Trophoblast cell (in vitro differentiated cells and primary cell): ENCODE measurements at regions not wholly inside any gene's neighbourhood (a gene's known extent, or its start where the extent isn't known, plus 50 kb on each side); places are given as distances from the start of the nearest gene placed in this dataset.

Source experiments
- DNase-seq, 2 donors: peaks; one replicate each; pipeline ENCODE4 v3.0.0-alpha.2; 2016
- H2AFZ ChIP-seq: 2 replicates; pipeline ENCODE4 v1.6.1; 2013; ENCODE audit warnings: low read length, moderate library complexity, mild to moderate bottlenecking; ENCODE audit not compliant: insufficient read depth, poor library complexity
- H2AK5ac ChIP-seq: 2 replicates; pipeline ENCODE4 v1.6.1; 2013; ENCODE audit warnings: mild to moderate bottlenecking, low read length
- H2BK120ac ChIP-seq: 2 replicates; pipeline ENCODE4 v1.6.1; 2013; ENCODE audit warnings: low read length, mild to moderate bottlenecking, moderate library complexity; ENCODE audit not compliant: insufficient read depth, poor library complexity
- H2BK12ac ChIP-seq: 2 replicates; pipeline ENCODE4 v1.6.1; 2013; ENCODE audit warnings: mild to moderate bottlenecking, low read length, moderate library complexity
- H2BK5ac ChIP-seq: 2 replicates; pipeline ENCODE4 v1.6.1; 2013; ENCODE audit warnings: low read length, low read depth, moderate library complexity, mild to moderate bottlenecking; ENCODE audit not compliant: poor library complexity
- H3K14ac ChIP-seq: 2 replicates; pipeline ENCODE4 v1.6.1; 2013; ENCODE audit warnings: mild to moderate bottlenecking, low read length
- H3K18ac ChIP-seq: 2 replicates; pipeline ENCODE4 v1.6.1; 2013; ENCODE audit warnings: mild to moderate bottlenecking, low read length
- H3K23ac ChIP-seq: 2 replicates; pipeline ENCODE4 v1.6.1; 2013; ENCODE audit warnings: low read length
- H3K27ac ChIP-seq: 2 replicates; pipeline ENCODE4 v1.5.1; 2013; ENCODE audit warnings: low read depth, mild to moderate bottlenecking, inconsistent platforms, low read length, moderate library complexity
- H3K27me3 ChIP-seq: 2 replicates; pipeline ENCODE4 v1.6.1; 2013; ENCODE audit warnings: inconsistent platforms, mild to moderate bottlenecking, low read length, moderate library complexity; ENCODE audit not compliant: insufficient read depth
- H3K36me3 ChIP-seq, 2 experiments: 1 replicate in 1 of 2; 2 replicates in 1 of 2; pipeline ENCODE4 v1.6.1; 2013; ENCODE audit warnings: low read length in 2 of 2, mild to moderate bottlenecking in 2 of 2, moderate library complexity in 1 of 2; ENCODE audit not compliant: insufficient read depth in 2 of 2, control insufficient read depth in 1 of 2
- H3K4ac ChIP-seq: 2 replicates; pipeline ENCODE4 v1.6.1; 2013; ENCODE audit warnings: low read depth, mild to moderate bottlenecking, low read length, moderate library complexity
- H3K4me1 ChIP-seq, 2 experiments: 1 replicate in 1 of 2; 2 replicates in 1 of 2; pipeline ENCODE4 v1.6.1; 2013; ENCODE audit warnings: low read length in 2 of 2, mild to moderate bottlenecking in 2 of 2, moderate library complexity in 1 of 2; ENCODE audit not compliant: insufficient read depth in 2 of 2, control insufficient read depth in 1 of 2
- H3K4me2 ChIP-seq: 2 replicates; pipeline ENCODE4 v1.6.1; 2013; ENCODE audit warnings: inconsistent platforms, mild to moderate bottlenecking, low read length, moderate library complexity
- H3K4me3 ChIP-seq: 2 replicates; pipeline ENCODE4 v1.5.1; 2013; ENCODE audit warnings: mild to moderate bottlenecking, low read depth, low read length, inconsistent platforms
- H3K79me1 ChIP-seq: one replicate; pipeline ENCODE4 v1.6.1; 2013; ENCODE audit warnings: low read length
- H3K79me2 ChIP-seq: 2 replicates; pipeline ENCODE4 v1.6.1; 2013; ENCODE audit warnings: low read length, mild to moderate bottlenecking; ENCODE audit not compliant: control insufficient read depth, insufficient read depth, poor library complexity
- H3K9ac ChIP-seq: 2 replicates; pipeline ENCODE4 v1.6.1; 2013; ENCODE audit warnings: mild to moderate bottlenecking, low read length
- H3K9me3 ChIP-seq: 2 replicates; pipeline ENCODE4 v1.6.1; 2013; ENCODE audit warnings: low read depth, mild to moderate bottlenecking, control low read depth, inconsistent platforms, low read length; ENCODE audit not compliant: insufficient read depth
- H4K12ac ChIP-seq: 2 replicates; pipeline ENCODE4 v1.6.1; 2013; ENCODE audit warnings: low read depth, mild to moderate bottlenecking, low read length, moderate library complexity
- H4K8ac ChIP-seq: 2 replicates; pipeline ENCODE4 v1.6.1; 2013; ENCODE audit warnings: low read depth, mild to moderate bottlenecking, low read length, moderate library complexity
- H4K91ac ChIP-seq: one replicate; pipeline ENCODE4 v1.6.1; 2013; ENCODE audit warnings: low read depth, mild to moderate bottlenecking, low read length, moderate library complexity
- WGBS: extraction: QIAGEN DNeasy Blood & Tissue Kit; methylation state at CpG from one replicate; pipeline ENCODE4 v1.1.7; 2013; ENCODE audit warnings: missing lambda C conversion rate; ENCODE audit not compliant: insufficient read length, insufficient coverage; ENCODE audit errors: extremely low coverage; 5-methylcytosine and 5-hydroxymethylcytosine counted together

DNA sequence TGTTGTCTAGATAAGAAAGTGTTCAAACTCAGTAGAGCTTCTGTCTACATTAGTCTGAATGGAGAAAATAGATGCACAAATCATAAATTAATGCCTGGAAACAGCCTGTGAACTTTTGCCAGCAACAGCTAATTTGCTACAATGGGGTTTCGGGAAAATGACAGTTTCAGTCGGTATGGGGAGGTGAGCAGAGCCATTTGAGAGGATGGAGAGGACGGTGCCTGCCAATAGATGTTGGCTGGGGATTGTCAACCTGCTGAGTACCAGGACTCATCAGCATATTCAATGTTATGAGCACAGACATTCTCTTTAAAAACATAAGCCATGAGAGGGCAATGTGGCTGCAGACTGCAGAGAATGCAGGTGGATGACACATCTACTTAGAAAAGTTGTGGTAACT is 230.3 kb upstream of the PCDH18 start:
- no peak overlapping the region for H3K4ac ChIP-seq
- no peak overlapping the region for H2BK120ac ChIP-seq
- H4K8ac ChIP-seq = no peak overlapping the region
- H3K36me3 ChIP-seq = no peaks in the 10 kb centered on the region
- no peak overlapping the region for H4K91ac ChIP-seq
- H2AFZ ChIP-seq = no peak overlapping the region
- no peaks in the 10 kb centered on the region for H3K9me3 ChIP-seq
- no peak overlapping the region for H3K14ac ChIP-seq
- no peak overlapping the region for H2AK5ac ChIP-seq
- no peak overlapping the region for H2BK12ac ChIP-seq
- no peaks in the 10 kb centered on the region for H3K4me1 ChIP-seq
- no peak overlapping the region for H3K18ac ChIP-seq
- no peak for DNase-seq
- H3K79me2 ChIP-seq = no peaks in the 10 kb centered on the region
- no peak overlapping the region for H3K23ac ChIP-seq
- no peak overlapping the region for H3K9ac ChIP-seq
- no peak overlapping the region for H3K27ac ChIP-seq
- no peak overlapping the region for H4K12ac ChIP-seq
- no peaks in the 10 kb centered on the region for H3K27me3 ChIP-seq
- H3K79me1 ChIP-seq = no peaks in the 10 kb centered on the region
- no peak overlapping the region for H3K4me3 ChIP-seq
- no peak overlapping the region for H2BK5ac ChIP-seq
- WGBS = no CpG with 5 or more reads among the region's 3 CpGs
- H3K4me2 ChIP-seq = no peak overlapping the region

DNA sequence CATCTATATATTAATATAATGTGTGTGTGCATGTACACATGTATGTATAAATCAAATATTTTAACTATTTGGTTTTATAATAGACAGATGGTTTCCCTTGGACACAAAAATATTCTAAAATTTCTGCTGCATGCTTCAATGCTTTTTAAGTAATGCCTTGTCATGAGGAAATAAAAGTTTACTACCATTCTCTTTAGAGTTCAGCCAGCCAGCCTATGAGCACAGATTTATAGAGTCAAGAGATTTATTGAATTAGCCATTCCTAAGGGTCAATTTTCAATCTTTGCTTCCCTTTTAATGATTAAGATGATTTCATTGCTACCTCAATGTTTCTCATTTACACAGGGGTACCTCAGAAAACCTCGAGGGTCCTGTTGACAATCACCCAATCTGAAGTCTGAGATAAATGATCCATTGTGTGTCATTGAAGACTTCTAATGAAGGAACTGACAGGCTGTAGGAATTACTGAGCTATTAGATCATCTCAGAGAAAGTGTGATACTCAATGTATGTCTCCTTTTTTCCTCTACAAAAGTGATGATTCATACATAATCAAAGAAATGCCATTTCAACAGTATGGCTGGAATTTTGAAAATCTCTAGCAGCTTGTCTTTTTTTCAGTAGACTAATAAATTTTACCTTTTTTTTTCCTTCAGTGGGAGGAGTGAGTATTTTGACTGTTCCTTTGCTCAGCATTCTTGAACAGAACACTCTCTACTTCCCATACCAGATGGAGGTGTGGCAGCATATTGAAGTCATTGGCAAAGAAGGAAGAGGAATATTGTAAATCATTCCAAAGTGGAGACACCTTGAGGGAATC is 222.6 kb upstream of the PCDH18 start:
- Histone ChIP-seq H3K27ac (no peak overlapping the region), H4K91ac (no peak overlapping the region), H4K12ac (no peak overlapping the region), H2AK5ac (no peak overlapping the region), H2AFZ (no peak overlapping the region), H2BK120ac (no peak overlapping the region), H3K14ac (no peak overlapping the region), H3K36me3 (no peaks in the 10 kb centered on the region), H3K18ac (no peak overlapping the region), H3K4me2 (no peak overlapping the region), H3K23ac (no peak overlapping the region), H3K9me3 (no peaks in the 10 kb centered on the region), H2BK12ac (no peak overlapping the region), H3K4me3 (no peak overlapping the region), H3K4me1 (no peaks in the 10 kb centered on the region), H3K9ac (no peak overlapping the region), H3K79me2 (no peaks in the 10 kb centered on the region), H2BK5ac (no peak overlapping the region), H3K4ac (no peak overlapping the region), H4K8ac (no peak overlapping the region), H3K79me1 (no peaks in the 10 kb centered on the region), H3K27me3 (no peaks in the 10 kb centered on the region)
- peak in 1 of 2 donors; percentile 76 for DNase-seq
- no CpG with 5 or more reads among the region's 1 CpG for WGBS

DNA sequence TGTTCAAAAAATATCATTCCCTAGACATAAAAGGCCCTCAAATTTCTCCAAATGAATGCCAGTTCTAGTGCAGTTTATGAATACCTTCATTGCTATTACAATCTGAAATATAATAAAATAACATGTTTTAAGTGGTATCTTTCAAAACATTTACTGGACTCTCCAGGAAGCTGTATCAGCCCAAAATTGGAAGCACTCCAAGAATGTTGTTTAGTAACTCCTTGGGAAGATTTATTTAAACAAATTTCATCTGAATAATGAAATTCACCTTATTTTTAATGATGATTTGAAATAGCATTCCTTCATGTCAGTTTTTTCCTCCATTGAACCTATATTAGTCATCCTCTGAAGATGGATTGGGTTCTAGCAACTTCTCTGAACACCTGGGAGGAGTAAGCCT is 217.2 kb upstream of the PCDH18 start:
- Histone ChIP-seq H2BK12ac (no peak overlapping the region), H3K23ac (no peak overlapping the region), H3K79me1 (no peaks in the 10 kb centered on the region), H3K4ac (no peak overlapping the region), H3K36me3 (no peaks in the 10 kb centered on the region), H3K4me1 (no peaks in the 10 kb centered on the region), H4K91ac (no peak overlapping the region), H3K14ac (no peak overlapping the region), H3K4me3 (no peak overlapping the region), H3K9ac (no peak overlapping the region), H3K27ac (no peak overlapping the region), H3K4me2 (no peak overlapping the region), H2AK5ac (no peak overlapping the region), H2AFZ (no peak overlapping the region), H4K8ac (no peak overlapping the region), H4K12ac (no peak overlapping the region), H3K79me2 (no peaks in the 10 kb centered on the region), H3K9me3 (no peaks in the 10 kb centered on the region), H2BK120ac (no peak overlapping the region), H3K18ac (no peak overlapping the region), H2BK5ac (no peak overlapping the region), H3K27me3 (no peaks in the 10 kb centered on the region)
- DNase-seq = no peak

DNA sequence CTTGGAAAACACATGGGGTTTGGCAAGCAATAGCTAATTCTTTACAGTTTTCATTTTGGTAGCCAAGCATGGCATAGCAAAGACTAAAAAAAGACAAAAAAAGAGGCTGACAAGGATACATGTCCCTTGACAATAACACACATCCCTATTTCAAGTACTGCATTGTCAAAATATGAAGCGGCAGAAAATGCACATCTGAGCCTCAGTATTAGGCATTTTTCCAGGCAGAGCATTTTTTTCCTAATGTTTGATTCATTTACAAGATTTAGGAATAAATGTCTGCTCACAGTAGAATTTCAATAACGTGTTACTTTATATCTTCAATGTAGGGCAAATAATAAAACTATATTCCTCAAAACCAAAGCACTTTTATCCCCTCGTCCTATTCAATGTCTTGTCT is 216.3 kb upstream of the PCDH18 start:
- WGBS = no CpG with 5 or more reads among the region's 3 CpGs

More for the DNA sequence above, 216.3 kb upstream of the PCDH18 start:
- H3K27me3 ChIP-seq = no peaks in the 10 kb centered on the region
- no peak overlapping the region for H2BK120ac ChIP-seq
- no peak overlapping the region for H3K4me3 ChIP-seq
- H3K9me3 ChIP-seq = no peaks in the 10 kb centered on the region
- H3K14ac ChIP-seq = no peak overlapping the region
- no peak overlapping the region for H2BK5ac ChIP-seq
- H3K79me1 ChIP-seq = no peaks in the 10 kb centered on the region
- H3K4me1 ChIP-seq = no peaks in the 10 kb centered on the region
- H3K4ac ChIP-seq = no peak overlapping the region
- no peak for DNase-seq
- H3K18ac ChIP-seq = no peak overlapping the region
- H3K9ac ChIP-seq = no peak overlapping the region
- no peak overlapping the region for H4K12ac ChIP-seq
- H2AK5ac ChIP-seq = no peak overlapping the region
- no peak overlapping the region for H4K91ac ChIP-seq
- H3K4me2 ChIP-seq = no peak overlapping the region
- H3K23ac ChIP-seq = no peak overlapping the region
- H3K27ac ChIP-seq = no peak overlapping the region
- H3K36me3 ChIP-seq = no peaks in the 10 kb centered on the region
- no peak overlapping the region for H2BK12ac ChIP-seq
- no peak overlapping the region for H2AFZ ChIP-seq
- no peaks in the 10 kb centered on the region for H3K79me2 ChIP-seq
- H4K8ac ChIP-seq = no peak overlapping the region
